Stomach (tissue), 8 donors: ENCODE measurements at regions not wholly inside any gene's neighbourhood (a gene's known extent, or its start where the extent isn't known, plus 50 kb on each side); places are given as distances from the start of the nearest gene placed in this dataset.

Source experiments
- DNase-seq, 2 donors: peaks; one replicate each; pipeline versions ENCODE4 v3.0.0 to v3.0.0-alpha.2; 2013 to 2019
- H3K27ac ChIP-seq, 5 donors: fragments of 200-600 bp in 4 of 5; sonication (generic) in 4 of 5; one replicate each; pipeline ENCODE4 v1.5.1; 2013 to 2019; ENCODE audit warnings: mild to moderate bottlenecking in 1 of 5, moderate library complexity in 1 of 5
- H3K27me3 ChIP-seq, 3 donors: fragments of 200-600 bp; sonication (generic); one replicate each; pipeline ENCODE4 v1.5.1; 2017 to 2019; ENCODE audit warnings: mixed run types in 1 of 3
- H3K36me3 ChIP-seq, 4 donors: fragments of 200-600 bp; sonication (generic); 1 replicate in 3 of 4; 2 replicates in 1 of 4; pipeline ENCODE4 v1.5.1; 2016 to 2019
- H3K4me1 ChIP-seq, 4 donors: fragments of 200-600 bp; sonication (generic); one replicate each; pipeline ENCODE4 v1.5.1; 2016 to 2019
- H3K4me3 ChIP-seq, 4 donors: fragments of 200-600 bp; sonication (generic) in 3 of 4; one replicate each; pipeline ENCODE4 v1.5.1; 2016 to 2019; ENCODE audit warnings: mild to moderate bottlenecking in 1 of 4
- H3K9me3 ChIP-seq, 4 donors: fragments of 200-600 bp; sonication (generic); one replicate each; pipeline ENCODE4 v1.5.1; 2016 to 2019
- CTCF ChIP-seq, 7 experiments: fragments of 450-650 bp in 4 of 7; fragments of 200-600 bp in 3 of 7; sonication (generic) in 3 of 7; IDR thresholded peaks; one replicate each; pipeline ENCODE4 v1.5.1; 2016 to 2019; ENCODE audit warnings: antibody characterized with exemption in 7 of 7, control low read depth in 2 of 7, mild to moderate bottlenecking in 1 of 7
- EP300 ChIP-seq: sonication (generic); formaldehyde crosslinking; IDR thresholded peaks from one replicate; pipeline ENCODE4 v1.6.1; 2017; ENCODE audit warnings: antibody characterized with exemption
- POLR2A ChIP-seq, 4 donors: fragments of 450-650 bp; IDR thresholded peaks; one replicate each; pipeline ENCODE4 v1.6.1; 2016; ENCODE audit warnings: antibody characterized with exemption in 4 of 4, control low read depth in 2 of 4, mild to moderate bottlenecking in 1 of 4, moderate library complexity in 1 of 4
- POLR2AphosphoS5 ChIP-seq, 3 donors: sonication (generic); formaldehyde crosslinking; IDR thresholded peaks; one replicate each; pipeline ENCODE4 v1.6.1; 2016; ENCODE audit warnings: antibody characterized with exemption in 3 of 3
- WGBS, 5 donors: extraction: QIAGEN DNeasy Blood & Tissue Kit in 3 of 5; methylation state at CpG; one replicate each; pipeline versions ENCODE4 v1.1.5 to v1.1.7; 2013 to 2018; 5-methylcytosine and 5-hydroxymethylcytosine counted together
- intact Hi-C: fragments of 100-400 bp; cut with DNase I; formaldehyde crosslinking; loops from one replicate; pipeline ENCODE4 v1.15.1; 2023; ENCODE audit warnings: low total_unique reads
- donor health status: healthy with polysubstance abuse.
- donor health status: Bipolar disorder and iron deficiency.
- donor health status: healthy.

GRCh38 chr2:81412681-81413080 is 1108.1 kb upstream of the LRRTM1 start:
- Histone ChIP-seq H3K36me3 (no peaks in the 10 kb centered on the region), H3K9me3 (no peaks in the 10 kb centered on the region), H3K27me3 (no peaks in the 10 kb centered on the region), H3K4me3 (no peak overlapping the region), H3K27ac (no peak overlapping the region), H3K4me1 (no peaks in the 10 kb centered on the region)
- TF ChIP-seq POLR2AphosphoS5 (IDR thresholded peaks at IDR 0.05) = no peak
- no peak for TF ChIP-seq EP300
- no peak for TF ChIP-seq POLR2A (IDR thresholded peaks at IDR 0.05)
- no peak for TF ChIP-seq CTCF (IDR thresholded peaks at IDR 0.05)
- WGBS, 5 donors = 48 to 82% (median 75%) methylated on average over 3 of the region's 3 CpGs
- intact Hi-C loops = no loop called here
- DNase-seq = no peak

- Histone ChIP-seq H3K36me3 (no peaks in the 10 kb centered on the region), H3K27me3 (no peaks in the 10 kb centered on the region), H3K4me3 (no peak overlapping the region), H3K9me3 (peaks cover 0 to 6% (median 0%) of the 10 kb centered on the region in 4 donors), H3K4me1 (no peaks in the 10 kb centered on the region), H3K27ac (no peak overlapping the region)
- TF ChIP-seq EP300 (no peak), CTCF (IDR thresholded peaks at IDR 0.05) (no peak), POLR2AphosphoS5 (IDR thresholded peaks at IDR 0.05) (no peak), POLR2A (IDR thresholded peaks at IDR 0.05) (no peak)
- intact Hi-C loops = no loop called here
- no peak for DNase-seq
- WGBS, 5 donors = 55 to 96% (median 92%) methylated on average over 2 of the region's 2 CpGs
Measured at GRCh38 chr2:81403508-81403907, 1099.0 kb upstream of the LRRTM1 start.

- intact Hi-C loops = no loop called here
- 89 to 97% (median 96%) methylated on average over 4 of the region's 4 CpGs for WGBS, 5 donors
- no peak overlapping the region for H3K4me3 ChIP-seq
- H3K27ac ChIP-seq = no peak overlapping the region
- H3K27me3 ChIP-seq = no peaks in the 10 kb centered on the region
- no peaks in the 10 kb centered on the region for H3K36me3 ChIP-seq
- no peak for TF ChIP-seq CTCF (IDR thresholded peaks at IDR 0.05)
- H3K4me1 ChIP-seq = no peaks in the 10 kb centered on the region
- no peak for DNase-seq
- H3K9me3 ChIP-seq = peaks cover 0 to 6% (median 0%) of the 10 kb centered on the region in 4 donors
Measured at GRCh38 chr2:81396417-81397019, 1092.0 kb upstream of the LRRTM1 start.

DNA sequence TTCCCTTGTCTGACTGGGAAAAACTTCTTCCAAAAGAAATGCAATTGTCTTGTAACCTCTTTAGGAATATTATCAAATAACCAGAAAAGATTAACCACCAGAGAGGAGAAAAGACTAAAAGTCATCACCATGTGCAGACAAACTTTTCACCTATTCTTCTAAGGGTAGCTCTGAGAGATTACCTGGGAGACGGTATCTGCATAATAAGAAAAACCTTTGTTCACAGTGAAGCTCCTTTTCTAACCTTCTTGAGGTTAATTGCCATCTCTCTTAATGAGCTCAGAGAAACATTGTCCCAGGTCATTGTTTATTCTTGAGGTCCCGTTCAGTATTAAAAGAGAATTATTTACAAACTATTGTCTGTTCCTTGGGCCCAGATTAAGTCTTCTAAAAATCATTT is 1091.2 kb upstream of the LRRTM1 start:
- intact Hi-C loops = no loop called here
- WGBS, 5 donors = 44 to 55% (median 53%) methylated on average over 2 of the region's 2 CpGs

More for the DNA sequence above, 1091.2 kb upstream of the LRRTM1 start:
- TF ChIP-seq POLR2AphosphoS5 (IDR thresholded peaks at IDR 0.05) = no peak
- no peak for TF ChIP-seq EP300
- TF ChIP-seq POLR2A (IDR thresholded peaks at IDR 0.05) = no peak
- TF ChIP-seq CTCF (IDR thresholded peaks at IDR 0.05) = no peak
- peaks cover 0 to 6% (median 0%) of the 10 kb centered on the region in 4 donors for H3K9me3 ChIP-seq
- H3K4me1 ChIP-seq = no peaks in the 10 kb centered on the region
- no peak for DNase-seq
- no peak overlapping the region for H3K4me3 ChIP-seq
- no peaks in the 10 kb centered on the region for H3K27me3 ChIP-seq
- H3K36me3 ChIP-seq = no peaks in the 10 kb centered on the region
- H3K27ac ChIP-seq = no peak overlapping the region
